NT2/D1 (cell line): ENCODE measurements at regions not wholly inside any gene's neighbourhood (a gene's known extent, or its start where the extent isn't known, plus 50 kb on each side); places are given as distances from the start of the nearest gene placed in this dataset.

Experiments used
- SUZ12 ChIP-seq: IDR thresholded peaks from 2 replicates; pipeline ENCODE4 v1.6.1; 2011; ENCODE audit not compliant: insufficient read length, insufficient read depth; ENCODE audit errors: extremely low read depth
- ZNF274 ChIP-seq: IDR thresholded peaks from 2 replicates; pipeline ENCODE4 v1.6.1; 2011; ENCODE audit warnings: mild to moderate bottlenecking, low read depth, low read length

DNA sequence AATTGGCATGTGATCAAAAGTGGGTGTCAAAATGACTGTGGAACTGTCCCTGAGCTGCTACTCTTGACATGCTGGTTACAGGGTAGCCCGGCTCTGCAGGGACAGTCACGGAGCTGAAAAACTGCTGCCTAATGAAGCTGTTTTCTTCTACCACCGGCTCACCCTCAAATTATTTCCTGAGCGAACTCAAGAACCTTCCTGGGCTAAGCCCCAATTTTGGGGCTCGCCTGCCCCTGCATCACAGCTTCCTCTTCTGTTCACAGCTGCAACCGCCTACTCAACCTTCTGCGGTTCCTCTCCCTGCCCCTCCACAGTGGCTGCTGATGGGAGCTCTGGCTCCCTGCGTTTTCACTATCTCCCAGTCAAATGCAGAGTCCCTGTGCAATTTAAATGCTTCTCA lies 110.8 kb upstream of the MLN start:
- TF ChIP-seq ZNF274: no peak
- TF ChIP-seq SUZ12: no peak
